GF-D8 (cell line): ENCODE measurements at regions not wholly inside any gene's neighbourhood (a gene's known extent, or its start where the extent isn't known, plus 50 kb on each side); places are given as distances from the start of the nearest gene placed in this dataset.
"Not testable (repeated sequence)": the region's sequence is repeated elsewhere in the genome, so short reads cannot be mapped to it uniquely, and the experiment has no call there.

Source experiments
- DNase-seq: peaks from one replicate; lab custom pipeline; 2025; lab: John Stamatoyannopoulos, UW

DNA sequence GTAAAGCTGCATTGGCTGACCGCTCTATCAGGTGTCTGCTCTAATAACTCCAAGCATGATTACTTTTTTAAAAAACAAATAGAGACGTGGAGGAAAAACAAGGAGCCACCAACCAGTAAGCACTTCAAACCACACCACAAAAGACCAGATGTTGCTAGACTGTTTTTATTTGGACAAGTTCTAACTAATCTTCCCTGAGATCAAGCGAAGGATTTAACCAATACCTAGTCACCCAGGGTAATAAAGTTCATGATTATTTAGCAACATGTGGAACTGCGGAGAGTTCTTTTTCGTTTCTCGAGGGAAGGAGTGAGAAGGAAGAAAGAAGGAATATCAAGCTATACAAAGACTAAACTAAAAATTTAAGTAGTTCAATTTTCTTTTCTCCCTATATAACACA, 288.1 kb downstream of the DUSP6 start:
- DNase-seq, result no peak

- no peak for DNase-seq
Measured at GRCh38 chr12:89062996-89063395, 289.3 kb downstream of the DUSP6 start.

DNA sequence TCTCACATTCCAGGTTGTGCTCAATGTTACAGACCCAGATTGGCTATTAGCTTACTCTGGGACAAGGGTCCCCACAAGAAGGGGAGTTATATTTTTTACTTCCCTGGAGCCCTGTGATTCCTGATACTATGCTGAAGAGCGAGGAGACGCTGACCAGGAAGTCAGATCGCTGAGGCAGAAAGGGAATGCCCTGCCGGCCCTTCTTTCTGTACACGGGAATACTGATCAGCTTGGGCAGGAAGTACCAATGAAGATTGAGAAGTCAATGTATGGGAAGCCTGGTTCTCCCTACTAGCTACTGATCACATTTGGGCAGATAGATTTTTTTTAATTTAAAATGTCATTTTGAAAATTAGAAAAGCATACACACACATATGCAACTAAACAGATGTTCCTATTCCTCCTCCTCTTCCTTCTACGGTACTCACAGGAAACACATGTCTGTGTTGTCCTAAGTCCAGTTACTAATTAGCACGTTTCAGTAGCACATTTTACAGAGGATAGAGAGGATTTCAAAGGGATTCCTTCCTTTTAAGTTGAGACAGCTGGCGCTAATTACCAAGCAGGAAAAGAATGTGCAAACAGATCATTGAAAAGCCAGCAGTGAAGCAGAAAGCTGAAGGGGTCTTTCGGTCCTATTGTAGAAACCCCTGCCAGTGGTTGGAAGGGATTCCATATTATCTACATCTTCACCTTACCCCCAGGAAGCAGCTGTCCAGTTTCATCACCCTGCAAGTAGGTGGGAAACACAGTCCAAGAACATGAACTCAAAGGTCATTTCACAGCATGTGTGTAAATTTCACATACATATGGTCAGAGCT, 292.4 kb downstream of the DUSP6 start:
- no peak for DNase-seq

GRCh38 chr12:89059056-89059455, 293.2 kb downstream of the DUSP6 start:
- DNase-seq, result no peak

DNA sequence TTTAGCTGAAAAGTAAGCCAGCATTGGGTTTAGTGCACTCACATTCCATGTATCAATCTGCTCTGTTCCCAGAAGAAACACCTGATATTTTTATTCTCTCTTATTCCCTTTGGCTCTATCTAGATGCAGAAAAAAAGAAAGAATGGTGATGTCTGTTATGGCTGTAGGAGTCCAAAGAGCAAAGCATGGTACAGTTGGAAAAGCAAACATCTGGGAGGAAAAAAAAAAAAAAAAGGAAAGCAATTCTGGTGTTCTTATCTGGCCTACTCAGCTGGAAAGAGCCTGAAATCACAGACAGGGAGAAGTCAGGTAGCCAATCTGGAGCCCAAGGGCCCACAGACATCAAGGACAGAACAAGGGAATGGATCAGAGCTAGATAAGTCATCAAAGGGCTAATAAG, 293.9 kb downstream of the DUSP6 start:
- DNase-seq, result no peak

GRCh38 chr12:89053817-89054216, 298.5 kb downstream of the DUSP6 start:
- DNase-seq, result not testable (repeated sequence)

DNA sequence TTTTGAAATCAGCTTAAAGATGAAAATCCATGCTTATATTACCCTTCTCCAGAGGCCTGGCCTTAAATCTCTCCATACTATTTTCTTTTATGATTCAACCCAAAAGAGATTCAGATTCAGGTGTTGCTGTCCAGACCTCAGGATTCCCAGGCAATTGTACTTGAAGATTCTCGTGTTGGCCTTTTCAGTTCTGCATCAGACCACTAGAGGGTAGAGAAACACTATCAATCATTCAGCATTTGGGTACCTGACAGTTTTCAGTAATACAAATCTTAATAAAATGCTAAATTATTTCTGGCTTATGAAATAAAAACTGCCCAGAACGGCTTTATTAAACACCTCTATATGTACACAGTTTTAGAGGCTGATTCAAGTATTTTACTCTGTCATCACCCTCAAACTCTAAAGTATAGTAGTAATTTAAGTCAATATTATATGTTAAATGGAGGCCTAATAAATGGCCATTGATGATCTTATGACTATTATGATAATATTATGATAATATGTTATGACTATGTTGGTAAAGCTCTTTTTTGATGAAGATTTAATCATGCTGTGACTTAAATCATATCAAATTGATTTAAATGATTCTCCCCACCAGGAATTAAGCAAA, 301.1 kb downstream of the DUSP6 start:
- no peak for DNase-seq

DNA sequence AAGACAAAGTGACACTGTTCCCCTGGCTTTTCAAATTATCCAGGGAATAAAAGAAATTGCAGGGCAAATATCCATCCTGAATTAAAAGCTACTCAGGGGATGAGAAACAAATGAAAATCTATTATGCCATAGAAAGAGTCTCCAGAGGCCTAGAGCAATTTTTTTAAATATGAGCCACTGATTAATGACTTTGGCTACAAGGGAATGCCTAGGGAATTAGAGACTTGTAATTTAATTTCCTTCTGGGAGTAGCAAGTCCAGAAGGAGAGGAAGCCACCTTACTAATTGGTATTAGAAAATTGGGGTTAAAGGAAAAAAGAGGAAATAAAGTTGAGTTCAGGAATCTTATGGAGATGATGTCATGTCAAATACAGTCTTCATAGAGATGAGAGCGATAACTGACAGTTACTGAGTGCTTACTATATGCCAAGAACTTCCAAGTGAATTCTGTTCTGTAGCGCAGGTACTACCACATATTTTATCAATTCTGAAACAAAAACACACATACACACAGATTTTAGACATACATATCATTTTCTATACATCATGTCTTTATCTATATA, 304.4 kb downstream of the DUSP6 start:
- no peak for DNase-seq

DNA sequence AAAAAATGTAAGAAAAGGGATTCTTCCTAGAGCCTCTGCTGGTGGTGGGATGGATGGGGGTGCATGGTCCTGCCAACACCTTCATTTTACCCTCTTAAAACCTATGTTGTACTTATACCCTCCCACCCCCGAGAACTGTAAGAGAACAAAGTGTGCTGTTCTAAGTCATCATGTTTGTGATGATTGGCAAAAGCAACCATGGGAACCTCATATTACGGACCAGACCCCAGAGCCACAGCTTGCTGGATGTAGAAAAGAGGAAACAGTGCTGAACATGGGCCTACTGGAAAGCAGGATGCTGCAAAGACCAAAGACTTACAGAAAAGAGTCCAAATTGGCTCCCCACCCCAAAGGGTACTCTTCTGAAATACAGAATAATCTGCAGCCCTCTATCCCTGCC, 311.2 kb downstream of the DUSP6 start:
- no peak for DNase-seq

DNA sequence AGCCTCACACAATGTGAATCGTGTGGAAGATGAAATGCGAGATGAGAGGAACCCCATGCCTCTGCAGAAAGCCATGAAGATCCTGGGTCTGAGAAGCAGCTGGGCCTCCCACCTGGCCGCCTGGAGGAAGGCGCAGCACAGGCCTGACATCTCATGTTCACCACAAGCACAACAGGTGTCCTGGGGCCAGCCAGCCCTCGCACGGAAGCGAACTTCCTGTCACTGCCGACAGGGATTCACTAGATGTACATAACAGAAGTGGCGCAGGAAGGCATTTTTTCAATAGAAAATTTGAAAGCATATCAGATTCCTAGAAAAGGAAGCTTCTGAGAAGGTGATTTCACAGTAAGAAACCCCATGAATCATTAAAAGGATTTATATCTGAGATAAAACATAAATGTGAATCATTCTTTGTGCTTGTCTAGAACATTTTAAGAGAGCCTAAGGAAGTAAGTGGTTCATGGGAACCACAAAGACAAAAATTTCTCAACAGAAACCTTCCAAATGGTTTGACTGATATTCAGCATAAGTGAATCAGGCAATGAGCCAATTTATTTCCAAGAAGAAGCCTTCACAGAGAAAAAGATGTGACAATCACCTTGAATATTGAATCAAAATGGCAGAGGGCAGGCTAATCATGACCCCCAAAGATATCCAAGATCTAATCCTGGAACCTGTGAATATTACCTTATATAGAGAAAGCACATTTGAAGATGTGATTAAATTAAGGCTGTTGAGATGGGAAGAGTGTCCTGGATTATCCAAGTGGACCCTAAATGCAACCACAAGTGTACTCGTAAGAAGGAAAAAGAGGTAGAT, 311.9 kb downstream of the DUSP6 start:
- peak; percentile 80 for DNase-seq

DNA sequence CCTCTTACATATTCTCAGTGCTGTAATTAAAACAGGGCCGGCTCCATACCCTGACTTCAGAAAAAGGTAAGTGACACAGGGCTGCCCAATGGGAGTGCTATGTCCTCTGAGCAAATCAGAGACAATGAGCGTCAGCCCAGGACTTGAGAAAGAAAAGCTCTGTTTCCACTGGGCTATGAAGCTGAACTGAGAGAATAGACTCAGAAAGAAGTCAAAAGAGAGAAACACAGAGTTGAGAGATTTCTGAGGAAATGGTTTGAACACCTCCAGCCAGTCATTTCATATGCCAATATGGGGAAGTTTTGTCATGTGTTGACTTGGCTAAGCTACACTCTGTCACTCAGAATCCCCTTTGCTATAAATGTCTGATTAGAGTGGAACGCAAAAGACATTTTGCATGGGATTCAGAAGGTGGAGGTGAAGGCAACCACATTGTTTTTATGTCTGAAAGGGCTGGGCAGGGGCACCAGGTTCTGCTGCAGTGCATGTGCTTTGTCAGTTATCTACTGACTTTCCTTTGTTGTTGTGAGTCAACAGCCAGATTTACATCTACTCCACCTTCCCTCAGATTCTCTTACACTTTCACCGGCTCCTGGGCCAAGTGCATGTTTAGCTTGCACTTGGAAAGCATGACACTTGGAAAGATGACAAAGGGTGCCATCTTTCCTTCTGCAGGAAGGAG, 313.3 kb downstream of the DUSP6 start:
- DNase-seq, result no peak

DNA sequence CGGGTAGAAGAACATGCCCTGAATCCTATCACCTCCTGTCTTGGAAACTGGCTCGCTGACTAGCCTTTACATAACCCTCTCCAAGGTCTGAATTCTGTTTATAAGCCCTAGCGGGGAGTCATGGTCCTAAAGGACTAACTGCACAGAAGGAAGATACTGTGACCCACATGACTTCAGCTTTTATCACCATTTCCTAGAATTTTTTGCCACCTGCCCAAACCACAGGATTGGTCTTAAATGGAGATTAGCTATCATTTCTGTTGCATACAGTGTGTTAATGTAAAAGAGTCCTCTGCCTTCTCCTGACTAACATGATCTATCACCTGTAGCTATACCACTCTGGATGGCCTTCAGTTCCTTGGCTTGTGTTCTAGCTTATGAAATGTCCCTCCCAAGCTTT, 319.2 kb downstream of the DUSP6 start:
- DNase-seq, result no peak

DNA sequence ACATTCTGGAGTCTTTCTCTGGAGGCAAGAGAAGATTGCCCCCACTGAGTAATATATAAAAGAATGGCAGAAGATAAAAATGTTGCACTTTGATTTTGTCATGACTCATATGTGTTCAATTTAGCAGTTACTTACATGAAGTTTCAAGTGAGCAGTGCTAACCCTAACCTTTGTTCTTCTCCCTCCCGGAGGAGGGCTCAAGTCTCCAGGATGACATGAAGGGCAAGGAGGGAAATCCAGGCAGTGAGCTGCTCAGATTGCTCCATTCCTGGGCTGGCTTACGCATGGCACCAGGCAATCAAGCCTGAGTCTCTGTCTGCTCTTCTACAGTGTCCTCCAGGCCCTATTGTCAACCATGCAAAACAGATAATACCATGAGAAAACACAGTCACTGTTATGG, 322.3 kb downstream of the DUSP6 start:
- no peak for DNase-seq

DNA sequence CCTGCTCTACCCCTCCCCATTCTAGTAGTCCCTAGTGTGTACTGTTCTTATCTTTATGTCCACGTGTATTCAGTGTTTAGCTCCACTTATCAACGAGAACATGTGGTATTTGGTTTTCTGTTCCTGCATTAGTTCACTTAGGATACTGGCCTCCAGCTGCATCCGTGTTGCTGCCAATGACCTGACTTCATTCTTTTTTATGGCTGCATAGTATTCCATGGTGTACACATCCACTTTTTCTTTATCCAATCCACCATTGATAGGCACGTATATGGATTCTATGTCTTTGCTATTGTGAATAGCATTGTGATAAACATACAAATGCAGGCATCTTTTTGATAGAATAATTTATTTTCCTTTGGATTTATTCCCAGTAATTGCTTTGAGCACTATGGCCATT, 327.7 kb downstream of the DUSP6 start:
- no peak for DNase-seq

GRCh38 chr12:89023936-89024335, 328.4 kb downstream of the DUSP6 start:
- no peak for DNase-seq

DNA sequence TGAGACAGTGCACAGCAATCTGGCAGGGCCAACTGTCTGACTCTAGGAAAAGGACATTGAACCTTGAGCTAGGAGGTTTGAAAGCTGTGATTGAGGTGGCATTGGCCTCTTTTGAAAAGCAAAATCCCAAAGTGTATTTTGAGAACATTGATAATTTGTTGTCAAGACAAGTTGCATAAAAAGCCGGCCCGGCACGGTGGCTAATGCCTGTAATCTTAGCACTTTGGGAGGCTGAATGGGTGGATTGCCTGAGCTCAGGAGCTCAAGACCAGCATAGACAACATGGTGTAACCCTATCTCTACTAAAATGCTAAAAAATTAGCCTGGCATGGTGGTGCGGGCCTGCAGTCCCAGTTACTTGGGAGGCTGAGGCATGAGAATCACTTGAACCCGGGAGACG, 331.6 kb downstream of the DUSP6 start:
- DNase-seq, result no peak

GRCh38 chr12:89020121-89020480, 332.2 kb downstream of the DUSP6 start:
- no peak for DNase-seq

DNA sequence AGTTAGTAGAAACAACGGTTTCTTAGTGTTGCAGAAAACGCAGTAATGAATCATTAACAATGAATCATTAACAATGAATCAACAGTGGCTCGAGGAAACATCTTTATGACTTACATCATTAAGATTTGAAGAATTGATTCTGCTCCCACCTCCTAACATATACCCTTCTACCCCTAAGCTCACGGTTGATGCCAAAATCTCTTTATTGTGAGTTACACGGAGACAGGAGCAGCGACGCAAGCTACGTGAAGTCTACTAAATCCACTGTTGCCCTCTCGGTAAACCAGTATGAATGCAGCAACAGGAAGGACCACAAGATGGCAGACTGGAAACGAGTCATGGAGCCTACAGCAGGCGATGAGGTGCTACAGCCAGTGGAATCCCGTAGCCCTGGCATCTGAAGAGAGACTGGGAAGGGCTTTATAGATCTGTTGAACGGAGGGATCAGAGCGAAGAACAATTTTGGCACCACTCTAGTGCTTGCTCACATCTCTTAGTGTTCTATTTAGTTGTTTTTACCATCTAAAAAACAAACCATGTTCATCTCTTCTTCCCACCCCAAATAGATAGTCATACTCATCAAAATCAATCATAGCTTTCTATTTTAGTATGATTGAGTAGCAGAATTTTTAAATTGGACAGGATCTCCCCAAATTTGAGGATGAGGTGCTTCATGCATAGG, 332.7 kb downstream of the DUSP6 start:
- DNase-seq, result peak; percentile 49

DNA sequence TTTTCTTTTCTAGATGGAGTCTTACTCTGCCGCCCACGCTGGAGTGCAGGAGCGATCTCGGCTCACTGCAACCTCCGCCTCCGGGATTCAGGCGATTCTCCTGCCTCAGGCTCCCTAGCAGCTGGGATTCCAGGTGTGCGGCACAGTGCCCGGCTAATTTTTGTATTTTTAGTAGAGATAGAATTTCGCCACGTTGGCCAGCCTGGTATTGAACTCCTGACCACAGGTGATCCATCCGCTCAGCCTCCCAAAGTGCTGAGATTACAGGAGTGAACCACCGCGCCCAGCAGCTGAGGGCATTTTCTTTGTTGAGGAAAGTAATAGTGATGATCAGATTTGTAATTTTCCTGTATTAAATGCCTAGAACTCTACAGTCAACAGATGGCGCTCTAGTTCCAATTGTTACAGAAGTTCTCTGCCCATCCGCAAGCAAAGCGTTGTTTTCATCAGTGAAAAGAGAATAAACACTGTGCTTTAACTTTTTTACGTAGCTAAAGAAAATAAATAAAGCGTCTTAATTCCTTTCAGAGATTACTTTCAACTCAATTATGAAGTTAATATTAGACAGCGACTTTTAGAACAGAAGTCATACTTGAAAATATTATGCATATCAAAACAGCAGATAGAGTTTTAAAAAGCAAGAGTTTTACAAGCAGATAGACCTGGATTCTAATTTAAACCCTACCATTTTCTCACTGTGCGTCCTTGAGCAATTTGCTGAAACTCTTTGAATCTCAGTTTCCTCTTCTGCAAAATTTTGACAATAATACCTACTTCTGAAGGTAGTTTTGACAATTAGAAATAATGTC, 335.1 kb downstream of the DUSP6 start:
- DNase-seq, result peak; percentile 2

DNA sequence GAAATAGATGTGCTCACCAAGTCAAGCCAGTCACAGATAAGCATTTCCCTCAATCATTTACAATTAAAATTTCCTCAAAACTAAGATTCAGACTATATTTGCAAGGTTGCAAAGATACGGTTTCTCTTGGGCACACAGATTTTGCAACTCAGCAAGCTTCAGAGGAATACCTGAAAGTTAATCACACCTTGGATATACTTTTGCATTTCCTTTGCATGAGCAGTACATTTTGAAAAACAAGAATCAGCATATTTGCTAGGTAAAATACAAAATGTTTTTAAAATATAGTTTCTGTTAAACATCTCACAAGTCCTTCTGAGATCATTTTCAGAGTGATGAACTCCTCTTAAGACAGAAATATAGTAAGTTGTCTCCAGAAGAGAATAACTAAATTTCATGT, 336.9 kb downstream of the DUSP6 start:
- no peak for DNase-seq

GRCh38 chr12:88998421-88998820, 353.9 kb downstream of the DUSP6 start:
- no peak for DNase-seq
